GM12874 (cell line): ENCODE measurements at regions not wholly inside any gene's neighbourhood (a gene's known extent, or its start where the extent isn't known, plus 50 kb on each side); places are given as distances from the start of the nearest gene placed in this dataset.

Experiments
- TF ChIP-seq, protein P1 (sequence below): IDR thresholded peaks from 2 replicates; pipeline ENCODE4 v1.5.1; 2011; ENCODE audit warnings: low read depth, mild to moderate bottlenecking, control low read depth, low read length, moderate library complexity; ENCODE audit not compliant: insufficient read depth

DNA sequence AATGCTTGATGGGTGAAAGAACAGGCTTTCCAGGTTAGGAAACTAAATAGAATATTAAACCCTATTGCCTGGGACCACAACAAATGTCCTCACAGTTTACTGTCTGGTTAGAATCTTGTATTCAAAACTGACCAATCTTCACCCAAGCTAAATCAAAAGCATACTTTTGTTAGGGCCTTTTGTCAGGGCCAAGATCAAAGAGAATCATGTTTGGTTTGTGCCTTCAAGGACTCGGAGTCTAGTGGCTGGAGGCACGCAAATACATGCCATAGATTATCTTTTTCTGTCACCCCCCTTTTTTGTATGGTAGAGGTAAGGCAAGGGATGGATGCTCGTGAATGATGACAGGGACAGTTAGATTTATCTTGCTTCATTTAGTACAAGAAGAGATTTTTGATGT is 51.1 kb upstream of the AKAP6 start:
- TF ChIP-seq, protein P1, sequence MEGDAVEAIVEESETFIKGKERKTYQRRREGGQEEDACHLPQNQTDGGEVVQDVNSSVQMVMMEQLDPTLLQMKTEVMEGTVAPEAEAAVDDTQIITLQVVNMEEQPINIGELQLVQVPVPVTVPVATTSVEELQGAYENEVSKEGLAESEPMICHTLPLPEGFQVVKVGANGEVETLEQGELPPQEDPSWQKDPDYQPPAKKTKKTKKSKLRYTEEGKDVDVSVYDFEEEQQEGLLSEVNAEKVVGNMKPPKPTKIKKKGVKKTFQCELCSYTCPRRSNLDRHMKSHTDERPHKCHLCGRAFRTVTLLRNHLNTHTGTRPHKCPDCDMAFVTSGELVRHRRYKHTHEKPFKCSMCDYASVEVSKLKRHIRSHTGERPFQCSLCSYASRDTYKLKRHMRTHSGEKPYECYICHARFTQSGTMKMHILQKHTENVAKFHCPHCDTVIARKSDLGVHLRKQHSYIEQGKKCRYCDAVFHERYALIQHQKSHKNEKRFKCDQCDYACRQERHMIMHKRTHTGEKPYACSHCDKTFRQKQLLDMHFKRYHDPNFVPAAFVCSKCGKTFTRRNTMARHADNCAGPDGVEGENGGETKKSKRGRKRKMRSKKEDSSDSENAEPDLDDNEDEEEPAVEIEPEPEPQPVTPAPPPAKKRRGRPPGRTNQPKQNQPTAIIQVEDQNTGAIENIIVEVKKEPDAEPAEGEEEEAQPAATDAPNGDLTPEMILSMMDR: no peak
